H9 (cell line): ENCODE measurements at regions not wholly inside any gene's neighbourhood (a gene's known extent, or its start where the extent isn't known, plus 50 kb on each side); places are given as distances from the start of the nearest gene placed in this dataset.

ENCODE experiments used
- DNase-seq: peaks from one replicate; pipeline ENCODE4 v3.0.0-alpha.2; 2017
- H2AFZ ChIP-seq: one replicate; pipeline ENCODE4 v1.6.1; 2013; ENCODE audit warnings: mild to moderate bottlenecking, low read length, control low read depth, moderate library complexity
- H2AK5ac ChIP-seq: 2 replicates; pipeline ENCODE4 v1.6.1; 2013; ENCODE audit warnings: low read length, control low read depth, mixed read lengths; ENCODE audit not compliant: insufficient read length
- H2BK120ac ChIP-seq: one replicate; pipeline ENCODE4 v1.6.1; 2013; ENCODE audit warnings: low read depth, mild to moderate bottlenecking, low read length, control low read depth, inconsistent platforms; ENCODE audit not compliant: poor library complexity, severe bottlenecking
- H2BK12ac ChIP-seq: 2 replicates; pipeline ENCODE4 v1.6.1; 2013; ENCODE audit warnings: low read length, control low read depth, mixed read lengths, low read depth; ENCODE audit not compliant: insufficient read length
- H2BK15ac ChIP-seq: 2 replicates; pipeline ENCODE4 v1.6.1; 2013; ENCODE audit warnings: low read depth, low read length, control low read depth
- H2BK20ac ChIP-seq: one replicate; pipeline ENCODE4 v1.6.1; 2013; ENCODE audit warnings: low read depth, mild to moderate bottlenecking, low read length, control low read depth, inconsistent platforms; ENCODE audit not compliant: poor library complexity, severe bottlenecking
- H2BK5ac ChIP-seq: 2 replicates; pipeline ENCODE4 v1.6.1; 2013; ENCODE audit warnings: low read length, control low read depth, mixed read lengths; ENCODE audit not compliant: insufficient read length
- H3K14ac ChIP-seq: 2 replicates; pipeline ENCODE4 v1.6.1; 2013; ENCODE audit warnings: low read length, control low read depth; ENCODE audit not compliant: insufficient read depth
- H3K18ac ChIP-seq: 2 replicates; pipeline ENCODE4 v1.6.1; 2013; ENCODE audit warnings: low read depth, mild to moderate bottlenecking, mixed read lengths, low read length, control low read depth; ENCODE audit not compliant: insufficient read length
- H3K23ac ChIP-seq: 2 replicates; pipeline ENCODE4 v1.6.1; 2013; ENCODE audit warnings: low read length, control low read depth, mixed read lengths, low read depth; ENCODE audit not compliant: insufficient read length
- H3K23me2 ChIP-seq: 2 replicates; pipeline ENCODE4 v1.6.1; 2013; ENCODE audit warnings: low read depth, mild to moderate bottlenecking, mixed read lengths, low read length, control low read depth; ENCODE audit not compliant: insufficient read length, poor library complexity, severe bottlenecking
- H3K27ac ChIP-seq: 2 replicates; pipeline ENCODE4 v1.5.1; 2013; ENCODE audit warnings: low read length, control low read depth, mixed read lengths, low read depth; ENCODE audit not compliant: insufficient read length
- H3K27me3 ChIP-seq: 2 replicates; pipeline ENCODE4 v1.6.1; 2013; ENCODE audit warnings: low read length, control low read depth, inconsistent platforms; ENCODE audit not compliant: insufficient read depth
- H3K4ac ChIP-seq: 2 replicates; pipeline ENCODE4 v1.6.1; 2013; ENCODE audit warnings: low read depth, mild to moderate bottlenecking, control low read depth, inconsistent platforms, low read length, moderate library complexity
- H3K4me1 ChIP-seq: 2 replicates; pipeline ENCODE4 v1.6.1; 2013; ENCODE audit warnings: low read length, control low read depth, inconsistent platforms; ENCODE audit not compliant: insufficient read depth
- H3K4me2 ChIP-seq: 2 replicates; pipeline ENCODE4 v1.6.1; 2013; ENCODE audit warnings: low read length, control low read depth, mixed read lengths; ENCODE audit not compliant: insufficient read length, insufficient read depth
- H3K56ac ChIP-seq: 2 replicates; pipeline ENCODE4 v1.6.1; 2013; ENCODE audit warnings: low read depth, mild to moderate bottlenecking, mixed read lengths, low read length, control low read depth; ENCODE audit not compliant: insufficient read length
- H3K79me1 ChIP-seq: 2 replicates; pipeline ENCODE4 v1.6.1; 2013; ENCODE audit warnings: low read depth, mild to moderate bottlenecking, moderate library complexity, low read length, control low read depth, inconsistent platforms; ENCODE audit not compliant: insufficient read depth, poor library complexity, severe bottlenecking
- H3K79me2 ChIP-seq: 2 replicates; pipeline ENCODE4 v1.6.1; 2013; ENCODE audit warnings: low read length, control low read depth, inconsistent platforms; ENCODE audit not compliant: insufficient read depth
- H3K9ac ChIP-seq: 2 replicates; pipeline ENCODE4 v1.6.1; 2013; ENCODE audit warnings: low read length, control low read depth, mixed read lengths; ENCODE audit not compliant: insufficient read length; ENCODE audit errors: extremely low read depth
- H3K9me3 ChIP-seq: one replicate; pipeline ENCODE4 v1.6.1; 2013; ENCODE audit warnings: low read depth, low read length, inconsistent platforms; ENCODE audit not compliant: control insufficient read depth
- H3T11ph ChIP-seq: one replicate; pipeline ENCODE4 v1.6.1; 2013; ENCODE audit warnings: mild to moderate bottlenecking, low read length, control low read depth, inconsistent platforms
- H4K20me1 ChIP-seq: one replicate; pipeline ENCODE4 v1.6.1; 2013; ENCODE audit not compliant: control insufficient read depth, insufficient read length, insufficient read depth
- H4K5ac ChIP-seq: 2 replicates; pipeline ENCODE4 v1.6.1; 2013; ENCODE audit warnings: low read depth, mild to moderate bottlenecking, mixed read lengths, low read length, control low read depth; ENCODE audit not compliant: insufficient read length
- H4K8ac ChIP-seq: replicated peaks from 2 replicates; pipeline ENCODE4 v1.6.1; 2013; ENCODE audit warnings: low read length, control low read depth, mixed read lengths, low read depth; ENCODE audit not compliant: insufficient read length
- H4K91ac ChIP-seq: 2 replicates; pipeline ENCODE4 v1.6.1; 2013; ENCODE audit warnings: low read depth, mild to moderate bottlenecking, moderate library complexity, mixed read lengths, low read length, control low read depth; ENCODE audit not compliant: insufficient read length
- H3K27ac Mint-ChIP-seq, 3 experiments: 2 replicates in 2 of 3; 3 replicates in 1 of 3; pipeline ENCODE4 v1.8.0; 2020 to 2021; ENCODE audit warnings: mixed read lengths in 3 of 3, mild to moderate bottlenecking in 1 of 3, moderate library complexity in 1 of 3
- H3K27me3 Mint-ChIP-seq: 2 replicates; pipeline ENCODE4 v1.8.0; 2021; ENCODE audit warnings: low read depth, mild to moderate bottlenecking, moderate library complexity, mixed read lengths
- H3K36me3 Mint-ChIP-seq, 3 experiments: 2 replicates in 2 of 3; 3 replicates in 1 of 3; pipeline ENCODE4 v1.8.0; 2020 to 2021; ENCODE audit warnings: low read depth in 3 of 3, mixed read lengths in 3 of 3; ENCODE audit not compliant: insufficient read depth in 1 of 3
- H3K4me1 Mint-ChIP-seq, 2 experiments: 2 replicates each; pipeline ENCODE4 v1.8.0; 2020; ENCODE audit warnings: mixed read lengths in 2 of 2
- H3K4me3 Mint-ChIP-seq, 2 experiments: 2 replicates in 1 of 2; 3 replicates in 1 of 2; pipeline ENCODE4 v1.8.0; 2020 to 2021; ENCODE audit warnings: mild to moderate bottlenecking in 2 of 2, mixed read lengths in 2 of 2, moderate library complexity in 1 of 2
- H3K9me3 Mint-ChIP-seq, 2 experiments: 2 replicates in 1 of 2; 3 replicates in 1 of 2; pipeline ENCODE4 v1.8.0; 2020; ENCODE audit warnings: mild to moderate bottlenecking in 2 of 2, mixed read lengths in 2 of 2, moderate library complexity in 1 of 2
- TF ChIP-seq, protein P1 (sequence below): fragments of 200-600 bp; sonication (generic); conservative IDR thresholded peaks from 3 replicates; pipeline ENCODE4 v1.8.0; 2021; ENCODE audit warnings: antibody characterized with exemption, mild to moderate bottlenecking

GRCh38 chr3:35120026-35120425 is 519.3 kb upstream of the ARPP21 start:
- no peaks in the 10 kb centered on the region for H3K79me1 ChIP-seq
- no peak overlapping the region for H3K56ac ChIP-seq
- H3K27ac Mint-ChIP-seq = no peak overlapping the region
- no peak overlapping the region for H3K9ac ChIP-seq
- H2AFZ ChIP-seq = no peak overlapping the region
- H3K14ac ChIP-seq = no peak overlapping the region
- no peak overlapping the region for H3K18ac ChIP-seq
- no peak overlapping the region for H2BK120ac ChIP-seq
- no peak overlapping the region for H2BK5ac ChIP-seq
- H3K27ac ChIP-seq = no peak overlapping the region
- H3K79me2 ChIP-seq = no peaks in the 10 kb centered on the region
- H3K23ac ChIP-seq = no peak overlapping the region
- no peak overlapping the region for H3K4me3 Mint-ChIP-seq
- H4K8ac ChIP-seq = no peak overlapping the region
- H3K27me3 Mint-ChIP-seq = no peaks in the 10 kb centered on the region
- H3K4me1 ChIP-seq = no peaks in the 10 kb centered on the region
- H3K9me3 Mint-ChIP-seq = no peaks in the 10 kb centered on the region; a peak in 1 of 5 replicates
- H4K5ac ChIP-seq = no peak overlapping the region
- H3K9me3 ChIP-seq = no peaks in the 10 kb centered on the region
- no peaks in the 10 kb centered on the region for H3K36me3 Mint-ChIP-seq
- no peaks in the 10 kb centered on the region for H3K27me3 ChIP-seq
- no peaks in the 10 kb centered on the region for H3K23me2 ChIP-seq
- H3K4ac ChIP-seq = no peak overlapping the region
- no peaks in the 10 kb centered on the region for H3K4me1 Mint-ChIP-seq
- H2BK12ac ChIP-seq = no peak overlapping the region
- no peak overlapping the region for H3T11ph ChIP-seq
- no peak overlapping the region for H4K91ac ChIP-seq
- no peak overlapping the region for H3K4me2 ChIP-seq
- H4K20me1 ChIP-seq = no peaks in the 10 kb centered on the region
- no peak for DNase-seq
- H2BK15ac ChIP-seq = no peak overlapping the region
- TF ChIP-seq, protein P1, sequence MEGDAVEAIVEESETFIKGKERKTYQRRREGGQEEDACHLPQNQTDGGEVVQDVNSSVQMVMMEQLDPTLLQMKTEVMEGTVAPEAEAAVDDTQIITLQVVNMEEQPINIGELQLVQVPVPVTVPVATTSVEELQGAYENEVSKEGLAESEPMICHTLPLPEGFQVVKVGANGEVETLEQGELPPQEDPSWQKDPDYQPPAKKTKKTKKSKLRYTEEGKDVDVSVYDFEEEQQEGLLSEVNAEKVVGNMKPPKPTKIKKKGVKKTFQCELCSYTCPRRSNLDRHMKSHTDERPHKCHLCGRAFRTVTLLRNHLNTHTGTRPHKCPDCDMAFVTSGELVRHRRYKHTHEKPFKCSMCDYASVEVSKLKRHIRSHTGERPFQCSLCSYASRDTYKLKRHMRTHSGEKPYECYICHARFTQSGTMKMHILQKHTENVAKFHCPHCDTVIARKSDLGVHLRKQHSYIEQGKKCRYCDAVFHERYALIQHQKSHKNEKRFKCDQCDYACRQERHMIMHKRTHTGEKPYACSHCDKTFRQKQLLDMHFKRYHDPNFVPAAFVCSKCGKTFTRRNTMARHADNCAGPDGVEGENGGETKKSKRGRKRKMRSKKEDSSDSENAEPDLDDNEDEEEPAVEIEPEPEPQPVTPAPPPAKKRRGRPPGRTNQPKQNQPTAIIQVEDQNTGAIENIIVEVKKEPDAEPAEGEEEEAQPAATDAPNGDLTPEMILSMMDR = no peak
- no peak overlapping the region for H2BK20ac ChIP-seq
- H2AK5ac ChIP-seq = no peak overlapping the region
